K562 (cell line): ENCODE measurements at regions not wholly inside any gene's neighbourhood (a gene's known extent, or its start where the extent isn't known, plus 50 kb on each side); places are given as distances from the start of the nearest gene placed in this dataset.

Experiments
- ATAC-seq: fragments of 200-7000 bp; cut with Tn5 transposase; 3 replicates; pipeline ENCODE4 v1.9.1; 2020; ENCODE audit warnings: moderate library complexity
- BruUV-seq: library from RNA; stranded (reverse); fragments of 400-500 nt; replicated peaks from 2 replicates; lab custom pipeline; 2021; lab: Mats Ljungman, UMichigan
- CTCF ChIA-PET: fragments of 300-600 bp; formaldehyde crosslinking; extraction: SDS; loops from one replicate; lab custom pipeline; 2021; ENCODE audit warnings: low intra/inter-chr PET ratio; lab: Yijun Ruan, JAX
- POLR2A ChIA-PET: fragments of 300-600, 350-650 bp; sonication (Branson Sonifier 250); formaldehyde crosslinking; extraction: SDS; loops from one replicate; lab custom pipeline; 2021; ENCODE audit warnings: antibody characterized with exemption, inconsistent platforms; lab: Yijun Ruan, JAX
- DNase-seq, 4 experiments: peaks; one replicate each; pipeline versions ENCODE4 v3.0.0 to v3.0.0-alpha.2; 2011 to 2018; ENCODE audit warnings: low spot score in 3 of 4, mixed read lengths in 3 of 4; ENCODE audit errors: extremely low read depth in 1 of 4
- FAIRE-seq: peaks from 2 replicates; lab custom pipeline; 2011; peaks lifted over from hg19 to GRCh38; lab: Jason Lieb, UNC
- H2AFZ ChIP-seq: 2 replicates; pipeline ENCODE4 v1.6.0; 2011; ENCODE audit warnings: low read depth, low read length, control low read depth, inconsistent platforms
- H3K27ac ChIP-seq: fragments of 200-600 bp; 3 replicates; pipeline ENCODE4 v1.8.0; 2011; ENCODE audit warnings: low read depth, mild to moderate bottlenecking, control low read depth, inconsistent platforms, low read length, moderate library complexity, mixed read lengths; ENCODE audit errors: extremely low read depth
- H3K27me3 ChIP-seq, 2 experiments: fragments of 300-600 bp in 1 of 2; 2 replicates in 1 of 2; 3 replicates in 1 of 2; pipeline versions ENCODE4 v1.6.0 to v1.8.0; 2011; ENCODE audit warnings: inconsistent platforms in 2 of 2, low read length in 2 of 2, mild to moderate bottlenecking in 1 of 2, mixed read lengths in 1 of 2, moderate library complexity in 1 of 2; ENCODE audit not compliant: control insufficient read depth in 2 of 2, insufficient read depth in 2 of 2
- H3K36me3 ChIP-seq: fragments of 300-600 bp; 3 replicates; pipeline ENCODE4 v1.8.0; 2011; ENCODE audit warnings: mild to moderate bottlenecking, low read length, inconsistent platforms; ENCODE audit not compliant: control insufficient read depth, insufficient read depth
- H3K4me1 ChIP-seq, 2 experiments: fragments of 200-600 bp in 1 of 2; replicated peaks in 1 of 2; 2 replicates in 1 of 2; 3 replicates in 1 of 2; pipeline versions ENCODE4 v1.5.1 to v1.8.0; 2011; ENCODE audit warnings: inconsistent platforms in 2 of 2, low read length in 2 of 2, mild to moderate bottlenecking in 1 of 2, mixed read lengths in 1 of 2, moderate library complexity in 1 of 2; ENCODE audit not compliant: control insufficient read depth in 2 of 2, insufficient read depth in 2 of 2
- H3K4me2 ChIP-seq: 2 replicates; pipeline ENCODE4 v1.6.1; 2011; ENCODE audit warnings: low read length, control low read depth, inconsistent platforms, mixed read lengths; ENCODE audit not compliant: insufficient read depth
- H3K4me3 ChIP-seq: fragments of 200-600 bp; sonication (generic), shearing (Covaris generic); 2 replicates; pipeline ENCODE4 v1.5.1; 2016; ENCODE audit warnings: control low read depth, inconsistent platforms
- H3K79me2 ChIP-seq: fragments of 200-600 bp; 3 replicates; pipeline ENCODE4 v1.8.0; 2011; ENCODE audit warnings: low read length, inconsistent platforms; ENCODE audit not compliant: control insufficient read depth, insufficient read depth
- H3K9ac ChIP-seq, 2 experiments: 2 replicates each; pipeline versions ENCODE4 v1.6.0 to v1.6.1; 2011; ENCODE audit warnings: low read depth in 2 of 2, low read length in 2 of 2, control low read depth in 1 of 2, inconsistent platforms in 1 of 2, mild to moderate bottlenecking in 1 of 2, mixed read lengths in 1 of 2; ENCODE audit not compliant: insufficient read depth in 1 of 2
- H3K9me1 ChIP-seq: one replicate; pipeline ENCODE4 v1.6.0; 2011; ENCODE audit warnings: inconsistent platforms, mild to moderate bottlenecking, low read length, moderate library complexity; ENCODE audit not compliant: control insufficient read depth, insufficient read depth
- H3K9me3 ChIP-seq: replicated peaks from 2 replicates; pipeline ENCODE4 v1.5.1; 2011; ENCODE audit warnings: low read depth, low read length, inconsistent platforms; ENCODE audit not compliant: control insufficient read depth, insufficient read depth
- H4K20me1 ChIP-seq: replicated peaks from 2 replicates; pipeline ENCODE4 v1.6.1; 2011; ENCODE audit warnings: low read length, inconsistent platforms, mixed read lengths; ENCODE audit not compliant: control insufficient read depth, insufficient read depth
- ARNT ChIP-seq, 2 experiments: fragments of 450-650 bp; IDR thresholded peaks; 2 replicates each; pipeline ENCODE4 v1.6.1; 2016; ENCODE audit warnings: mild to moderate bottlenecking in 1 of 2
- CHD4 ChIP-seq: fragments of 200-600 bp; sonication (generic); IDR thresholded peaks from 3 replicates; pipeline ENCODE4 v1.6.1; 2012; ENCODE audit warnings: low read depth, mild to moderate bottlenecking, mixed read lengths, low read length, inconsistent platforms; ENCODE audit not compliant: insufficient read depth, insufficient replicate concordance, poor library complexity, severe bottlenecking
- LARP7 ChIP-seq: fragments of 450-650 bp; IDR thresholded peaks from 2 replicates; pipeline ENCODE4 v1.6.1; 2016
- MEF2A ChIP-seq: IDR thresholded peaks from 2 replicates; pipeline ENCODE4 v1.6.1; 2011; ENCODE audit warnings: low read depth, mild to moderate bottlenecking, low read length, moderate library complexity; ENCODE audit not compliant: control insufficient read depth
- RBM14 ChIP-seq: fragments of 200-400 bp; formaldehyde crosslinking; IDR thresholded peaks from 2 replicates; pipeline ENCODE4 v1.6.1; 2018; ENCODE audit warnings: low read depth, mild to moderate bottlenecking, low read length, moderate library complexity, borderline replicate concordance; ENCODE audit not compliant: insufficient read depth
- SMARCE1 ChIP-seq: fragments of 450-650 bp; IDR thresholded peaks from 2 replicates; pipeline ENCODE4 v1.7.1; 2016; ENCODE audit warnings: mild to moderate bottlenecking
- STAT5A ChIP-seq: IDR thresholded peaks from 2 replicates; pipeline ENCODE4 v1.6.1; 2012; ENCODE audit warnings: low read length, inconsistent platforms, borderline replicate concordance
- TEAD2 ChIP-seq: fragments of 450-650 bp; IDR thresholded peaks from 2 replicates; pipeline ENCODE4 v1.6.1; 2016; ENCODE audit warnings: missing genetic modification characterization, control low read depth, missing compliant biosample characterization
- ZNF324 ChIP-seq: fragments of 250-450 bp; sonication (Bioruptor Pico); IDR thresholded peaks from 2 replicates; pipeline ENCODE4 v1.4.0; 2020; ENCODE audit warnings: mild to moderate bottlenecking
- ZNF354B ChIP-seq: fragments of 250-450 bp; sonication (Bioruptor Pico); IDR thresholded peaks from 2 replicates; pipeline ENCODE4 v1.4.0; 2020
- WGBS: fragments of 100-300 bp; shearing (Covaris generic); methylation state at CpG from one replicate; pipeline ENCODE4 v1.1.6; 2016; ENCODE audit warnings: low coverage, mixed read lengths; ENCODE audit not compliant: insufficient coverage; ENCODE audit errors: missing lambda C conversion rate; 5-methylcytosine and 5-hydroxymethylcytosine counted together
- in situ Hi-C: fragments of 300-500 bp; cut with MboI; formaldehyde crosslinking; loops from 4 replicates; pipeline ENCODE4 v1.15.0; 2018; ENCODE audit warnings: inconsistent platforms, mixed read lengths
- intact Hi-C: fragments of 100-400 bp; cut with micrococcal nuclease; formaldehyde crosslinking; loops from 2 replicates; pipeline ENCODE4 v1.14.2; 2022
- TF ChIP-seq, protein P1 (sequence below): fragments of 250-450 bp; sonication (Bioruptor Pico); IDR thresholded peaks from 2 replicates; pipeline ENCODE4 v1.6.1; 2021; ENCODE audit warnings: mild to moderate bottlenecking

DNA sequence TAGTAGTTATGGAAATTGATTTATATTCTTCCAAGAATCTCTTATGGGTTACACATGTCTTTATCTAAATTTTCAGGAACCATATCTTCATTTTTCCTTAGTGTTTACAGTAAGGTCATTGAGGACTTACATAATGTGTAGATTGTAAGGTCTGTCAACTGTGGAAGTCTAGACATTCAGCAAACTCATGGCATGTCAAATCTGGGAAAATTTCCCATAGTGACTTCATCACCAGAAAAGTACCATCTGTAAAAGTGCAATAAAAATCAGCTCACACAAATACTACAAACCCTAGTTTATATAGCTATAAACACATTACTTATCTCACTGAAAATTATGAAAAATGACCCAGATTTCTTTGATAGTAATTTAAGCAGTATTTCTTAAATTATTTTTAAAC lies 419.4 kb downstream of the MTRR start:
- H3K36me3 ChIP-seq, result no peaks in the 10 kb centered on the region
- H2AFZ ChIP-seq, result no peak overlapping the region
- H3K4me1 ChIP-seq, result no peaks in the 10 kb centered on the region
- no peaks in the 10 kb centered on the region for H3K9me1 ChIP-seq
- H3K9me3 ChIP-seq, result no peaks in the 10 kb centered on the region
- FAIRE-seq (no peak), DNase-seq (no peak), ATAC-seq (no peak)
- TF ChIP-seq ZNF324 (CRISPR knock-in tag), result no peak
- H3K4me2 ChIP-seq, result no peak overlapping the region
- no peak overlapping the region for H3K27ac ChIP-seq
- BruUV-seq, result no TSS peak
- intact Hi-C loops, result no loop called here
- no peak overlapping the region for H3K9ac ChIP-seq
- CTCF ChIA-PET, result no interaction called here
- no peaks in the 10 kb centered on the region for H3K27me3 ChIP-seq
- in situ Hi-C loops, result no loop called here
- no peak overlapping the region for H3K4me3 ChIP-seq
- POLR2A ChIA-PET, result no interaction called here
- H3K79me2 ChIP-seq, result no peaks in the 10 kb centered on the region
- no peaks in the 10 kb centered on the region for H4K20me1 ChIP-seq

DNA sequence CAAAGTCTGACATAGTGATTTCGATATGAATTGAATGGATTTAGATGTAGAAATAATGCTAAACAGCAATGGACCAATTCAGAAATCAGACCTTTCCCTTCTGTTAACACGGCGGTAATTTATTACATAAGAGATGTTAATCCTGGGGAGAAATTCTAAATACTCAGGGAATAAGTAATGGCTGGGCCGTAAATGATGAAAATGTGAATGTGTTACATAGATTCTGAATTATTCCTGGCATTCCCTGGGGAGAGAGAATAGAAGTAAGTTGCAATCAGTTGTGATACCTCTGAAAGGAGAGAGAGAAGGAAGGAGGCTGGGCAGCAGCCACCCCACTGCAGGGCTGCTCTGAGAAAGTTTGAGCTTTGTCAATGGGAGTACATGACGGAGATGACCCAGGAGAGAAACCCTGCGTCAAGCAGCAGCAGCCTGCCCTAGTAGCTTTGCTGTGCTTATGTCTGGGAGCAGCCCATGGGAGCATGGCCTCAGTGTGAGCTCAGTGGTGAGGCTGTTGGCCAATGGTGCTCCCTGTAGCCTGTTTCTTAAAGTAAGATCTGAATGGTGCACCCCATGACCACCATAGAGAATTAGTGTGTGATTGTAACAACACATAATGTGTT lies 420.1 kb downstream of the MTRR start:
- POLR2A ChIA-PET, result interaction anchor here (0.6 kb wide), 1 partner anchor 277 kb away, joined by 3 read pairs; no protein-coding TSS in a partner anchor
- 1% methylated on average over 6 of the region's 6 CpGs for WGBS
- Histone ChIP-seq H3K27ac (no peak overlapping the region), H3K9me3 (no peaks in the 10 kb centered on the region), H2AFZ (no peak overlapping the region), H3K27me3 (no peaks in the 10 kb centered on the region), H3K79me2 (no peaks in the 10 kb centered on the region), H3K9ac (no peak overlapping the region), H3K4me1 (no peaks in the 10 kb centered on the region), H4K20me1 (no peaks in the 10 kb centered on the region), H3K36me3 (no peaks in the 10 kb centered on the region), H3K4me2 (no peak overlapping the region), H3K4me3 (no peak overlapping the region), H3K9me1 (no peaks in the 10 kb centered on the region)
- intact Hi-C loops, result no loop called here
- ATAC-seq (no peak), DNase-seq (no peak), FAIRE-seq (no peak)
- in situ Hi-C loops, result no loop called here
- CTCF ChIA-PET, result no interaction called here
- no TSS peak for BruUV-seq
- TF ChIP-seq RBM14, result no peak
- no peak for TF ChIP-seq ARNT (IDR thresholded peaks at IDR 0.05)
- no peak for TF ChIP-seq CHD4
- TF ChIP-seq MEF2A, result no peak
- no peak for TF ChIP-seq STAT5A
- TF ChIP-seq SMARCE1, result no peak
- TF ChIP-seq ZNF354B (CRISPR knock-in tag), result no peak
- TF ChIP-seq, protein P1, sequence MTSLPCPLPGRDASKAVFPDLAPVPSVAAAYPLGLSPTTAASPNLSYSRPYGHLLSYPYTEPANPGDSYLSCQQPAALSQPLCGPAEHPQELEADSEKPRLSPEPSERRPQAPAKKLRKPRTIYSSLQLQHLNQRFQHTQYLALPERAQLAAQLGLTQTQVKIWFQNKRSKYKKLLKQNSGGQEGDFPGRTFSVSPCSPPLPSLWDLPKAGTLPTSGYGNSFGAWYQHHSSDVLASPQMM (CRISPR knock-in tag), result no peak
- no peak for TF ChIP-seq TEAD2 (tag)
- TF ChIP-seq LARP7, result no peak
